GM12878 (cell line): ENCODE measurements at regions not wholly inside any gene's neighbourhood (a gene's known extent, or its start where the extent isn't known, plus 50 kb on each side); places are given as distances from the start of the nearest gene placed in this dataset.

Source experiments
- ATAC-seq: fragments of 200-7000 bp; cut with Tn5 transposase; 3 replicates; pipeline ENCODE4 v1.9.1; 2020; ENCODE audit warnings: mild to moderate bottlenecking, moderate library complexity
- BruUV-seq: library from RNA; stranded (reverse); fragments of 400-500 nt; replicated peaks from 2 replicates; lab custom pipeline; 2021; lab: Mats Ljungman, UMichigan
- CTCF ChIA-PET: fragments of 300-600 bp; sonication (Branson Sonifier 250); formaldehyde crosslinking; extraction: SDS; loops from one replicate; lab custom pipeline; 2021; ENCODE audit warnings: inconsistent platforms; lab: Yijun Ruan, JAX
- POLR2A ChIA-PET: fragments of 350-600 bp; formaldehyde crosslinking; extraction: SDS; loops from one replicate; lab custom pipeline; 2021; ENCODE audit warnings: inconsistent platforms; lab: Charles Lee
- RAD21 ChIA-PET: fragments of 300-600 bp; sonication (Branson Sonifier 250); formaldehyde crosslinking; loops from one replicate; lab custom pipeline; 2023; ENCODE audit warnings: antibody characterized with exemption; ENCODE audit not compliant: unreplicated experiment; lab: Charles Lee
- SMC1A ChIA-PET: fragments of 300-600 bp; sonication (Branson Sonifier 250); formaldehyde crosslinking; loops from one replicate; lab custom pipeline; 2023; ENCODE audit not compliant: unreplicated experiment, uncharacterized antibody; lab: Charles Lee
- DNase-seq: peaks from one replicate; pipeline ENCODE4 v3.0.0-alpha.2; 2011; ENCODE audit warnings: low read depth, low spot score
- FAIRE-seq: peaks from 3 replicates; lab custom pipeline; 2011; peaks lifted over from hg19 to GRCh38; lab: Jason Lieb, UNC
- H2AFZ ChIP-seq: 2 replicates; pipeline ENCODE4 v1.6.0; 2011; ENCODE audit warnings: low read depth, low read length, control low read depth; ENCODE audit not compliant: control insufficient read depth
- H3K27ac ChIP-seq: 2 replicates; pipeline ENCODE4 v1.5.1; 2011; ENCODE audit warnings: control low read depth; ENCODE audit not compliant: control insufficient read depth, insufficient read depth
- H3K27me3 ChIP-seq, 2 experiments: replicated peaks in 1 of 2; 2 replicates each; pipeline versions ENCODE4 v1.6.0 to v1.6.1; 2011; ENCODE audit warnings: low read length in 1 of 2; ENCODE audit not compliant: control insufficient read depth in 2 of 2, insufficient read depth in 2 of 2
- H3K36me3 ChIP-seq, 2 experiments: 2 replicates each; pipeline ENCODE4 v1.5.1; 2011; ENCODE audit warnings: low read length in 1 of 2; ENCODE audit not compliant: control insufficient read depth in 2 of 2, insufficient read depth in 2 of 2
- H3K4me1 ChIP-seq: 2 replicates; pipeline ENCODE4 v1.6.1; 2011; ENCODE audit warnings: mild to moderate bottlenecking, low read length, moderate library complexity, mixed read lengths; ENCODE audit not compliant: control insufficient read depth, insufficient read depth
- H3K4me2 ChIP-seq: 2 replicates; pipeline ENCODE4 v1.6.0; 2011; ENCODE audit warnings: control low read depth; ENCODE audit not compliant: control insufficient read depth, insufficient read depth
- H3K4me3 ChIP-seq: fragments of 200-600 bp; sonication (generic); 2 replicates; pipeline ENCODE4 v1.5.1; 2016
- H3K79me2 ChIP-seq: 2 replicates; pipeline ENCODE4 v1.6.0; 2011; ENCODE audit warnings: low read length; ENCODE audit not compliant: control insufficient read depth, insufficient read depth
- H3K9ac ChIP-seq: 2 replicates; pipeline ENCODE4 v1.8.0; 2011; ENCODE audit warnings: low read length, control low read depth, mixed read lengths; ENCODE audit not compliant: control insufficient read depth, insufficient read depth
- H3K9me3 ChIP-seq: replicated peaks from 3 replicates; pipeline ENCODE4 v1.5.1; 2011; ENCODE audit warnings: mild to moderate bottlenecking, low read length; ENCODE audit not compliant: control insufficient read depth, insufficient read depth
- H4K20me1 ChIP-seq: 2 replicates; pipeline ENCODE4 v1.6.0; 2011; ENCODE audit not compliant: control insufficient read depth, insufficient read depth
- BHLHE40 ChIP-seq, 2 experiments: fragments of 450-650 bp in 1 of 2; IDR thresholded peaks; 2 replicates each; pipeline ENCODE4 v1.6.1; 2011 to 2017; ENCODE audit warnings: low read depth in 2 of 2, borderline replicate concordance in 1 of 2, improper control_type of control experiment in 1 of 2, low read length in 1 of 2, mild to moderate bottlenecking in 1 of 2
- CEBPZ ChIP-seq: fragments of 150-350 bp; IDR thresholded peaks from 2 replicates; pipeline ENCODE4 v1.6.1; 2016; ENCODE audit warnings: low read depth, low read length
- CREM ChIP-seq: IDR thresholded peaks from 2 replicates; pipeline ENCODE4 v1.6.1; 2014; ENCODE audit warnings: antibody characterized with exemption, low read depth
- ESRRA ChIP-seq: IDR thresholded peaks from 2 replicates; pipeline ENCODE4 v1.6.1; 2012; ENCODE audit warnings: mild to moderate bottlenecking, low read length, improper control_type of control experiment
- FOS ChIP-seq: IDR thresholded peaks from 3 replicates; pipeline ENCODE4 v1.6.1; 2011; ENCODE audit warnings: borderline replicate concordance; ENCODE audit not compliant: insufficient read length; ENCODE audit errors: extremely low read depth
- MYB ChIP-seq: fragments of 150-350 bp; IDR thresholded peaks from 2 replicates; pipeline ENCODE4 v1.6.1; 2014; ENCODE audit warnings: mild to moderate bottlenecking, low read depth, low read length, borderline replicate concordance
- REST ChIP-seq: IDR thresholded peaks from 2 replicates; pipeline ENCODE4 v1.6.1; 2012; ENCODE audit warnings: mild to moderate bottlenecking, low read depth, low read length
- SIX5 ChIP-seq: IDR thresholded peaks from 2 replicates; pipeline ENCODE4 v1.6.1; 2011; ENCODE audit warnings: mild to moderate bottlenecking, low read depth, low read length, moderate library complexity; ENCODE audit not compliant: severe bottlenecking
- SREBF2 ChIP-seq: IDR thresholded peaks from 2 replicates; pipeline ENCODE4 v1.6.1; 2012; ENCODE audit warnings: mild to moderate bottlenecking, low read length
- WGBS: methylation state at CpG from one replicate; pipeline ENCODE4 v1.1.6; 2016; ENCODE audit warnings: low lambda C conversion rate; ENCODE audit not compliant: insufficient replicate concordance, insufficient coverage; ENCODE audit errors: missing lambda C conversion rate; 5-methylcytosine and 5-hydroxymethylcytosine counted together
- in situ Hi-C: fragments of 300-500 bp; cut with MboI; formaldehyde crosslinking; loops from 9 replicates; pipeline ENCODE4 v1.14.3; 2018; ENCODE audit warnings: mixed read lengths
- intact Hi-C: fragments of 100-400 bp; cut with micrococcal nuclease; formaldehyde crosslinking; loops from one replicate; pipeline ENCODE4 v1.14.2; 2022; ENCODE audit not compliant: unreplicated experiment

- ChIA-PET CTCF (no interaction called here), SMC1A (no interaction called here), POLR2A (no interaction called here), RAD21 (no interaction called here)
- FAIRE-seq (no peak), ATAC-seq (no peak), DNase-seq (no peak)
- BruUV-seq: no TSS peak
- no peak overlapping the region for H3K9ac ChIP-seq
- H3K27me3 ChIP-seq: no peaks in the 10 kb centered on the region
- in situ Hi-C loops (no loop called here), intact Hi-C loops (no loop called here)
- H4K20me1 ChIP-seq: no peaks in the 10 kb centered on the region
- H3K79me2 ChIP-seq: no peaks in the 10 kb centered on the region
- H3K9me3 ChIP-seq: no peaks in the 10 kb centered on the region
- 1% methylated on average over 3 of the region's 3 CpGs for WGBS
- no peak overlapping the region for H2AFZ ChIP-seq
- TF ChIP-seq ESRRA (no peak), SIX5 (no peak), FOS (no peak), CREM (no peak), MYB (no peak), CEBPZ (no peak), REST (no peak), BHLHE40 (IDR thresholded peaks at IDR 0.05; ENCODE audit: borderline replicate concordance in 1 of 2, low read depth in 2 of 2, low read length in 1 of 2) (no peak), SREBF2 (no peak)
- no peaks in the 10 kb centered on the region for H3K4me1 ChIP-seq
- no peak overlapping the region for H3K4me2 ChIP-seq
- H3K27ac ChIP-seq: no peak overlapping the region
- no peaks in the 10 kb centered on the region for H3K36me3 ChIP-seq
- H3K4me3 ChIP-seq: no peak overlapping the region
Measured at GRCh38 chr2:184534986-184535385, 63.3 kb upstream of the ZNF804A start.
